Muscle of leg (tissue), 3 donors: ENCODE measurements at regions not wholly inside any gene's neighbourhood (a gene's known extent, or its start where the extent isn't known, plus 50 kb on each side); places are given as distances from the start of the nearest gene placed in this dataset.

ENCODE experiments used
- DNase-seq: peaks from one replicate; pipeline ENCODE4 v3.0.0; 2013
- H3K27ac ChIP-seq: one replicate; pipeline ENCODE4 v1.5.1; 2013; ENCODE audit warnings: mild to moderate bottlenecking, low read length, control low read depth
- H3K27me3 ChIP-seq: one replicate; pipeline ENCODE4 v1.6.1; 2013; ENCODE audit warnings: low read length; ENCODE audit not compliant: control insufficient read depth, insufficient read depth
- H3K36me3 ChIP-seq: one replicate; pipeline ENCODE4 v1.6.1; 2013; ENCODE audit warnings: low read length; ENCODE audit not compliant: control insufficient read depth, insufficient read depth
- H3K4me1 ChIP-seq: one replicate; pipeline ENCODE4 v1.6.1; 2013; ENCODE audit warnings: low read length; ENCODE audit not compliant: control insufficient read depth, insufficient read depth
- H3K4me3 ChIP-seq: one replicate; pipeline ENCODE4 v1.5.1; 2013; ENCODE audit warnings: low read length, control low read depth
- H3K9me3 ChIP-seq: replicated peaks from 2 replicates; pipeline ENCODE4 v1.6.1; 2013; ENCODE audit warnings: low read depth, low read length; ENCODE audit not compliant: control insufficient read depth
- WGBS: methylation state at CpG from one replicate; pipeline ENCODE4 v1.1.5; 2013; ENCODE audit warnings: missing lambda C conversion rate; ENCODE audit not compliant: insufficient coverage; 5-methylcytosine and 5-hydroxymethylcytosine counted together

GRCh38 chr2:206390181-206390580 lies 53.2 kb upstream of the ADAM23 start:
- no peak overlapping the region for H3K27ac ChIP-seq
- no peak overlapping the region for H3K4me3 ChIP-seq
- no CpG with 5 or more reads among the region's 2 CpGs for WGBS
- no peaks in the 10 kb centered on the region for H3K27me3 ChIP-seq
- no peak for DNase-seq
- no peaks in the 10 kb centered on the region for H3K36me3 ChIP-seq
- no peaks in the 10 kb centered on the region for H3K9me3 ChIP-seq
- H3K4me1 ChIP-seq, result no peaks in the 10 kb centered on the region

GRCh38 chr2:206392118-206392517 lies 51.2 kb upstream of the ADAM23 start:
- no CpG with 5 or more reads among the region's 2 CpGs for WGBS

More at GRCh38 chr2:206392118-206392517, 51.2 kb upstream of the ADAM23 start:
- H3K9me3 ChIP-seq, result no peaks in the 10 kb centered on the region
- no peak overlapping the region for H3K27ac ChIP-seq
- H3K4me3 ChIP-seq, result no peak overlapping the region
- no peaks in the 10 kb centered on the region for H3K4me1 ChIP-seq
- H3K36me3 ChIP-seq, result no peaks in the 10 kb centered on the region
- DNase-seq, result peak; percentile 13
- H3K27me3 ChIP-seq, result no peaks in the 10 kb centered on the region
